Colonic mucosa (tissue), 4 donors: ENCODE measurements at regions not wholly inside any gene's neighbourhood (a gene's known extent, or its start where the extent isn't known, plus 50 kb on each side); places are given as distances from the start of the nearest gene placed in this dataset.

Experiments used
- DNase-seq: peaks from one replicate; pipeline ENCODE4 v3.0.0-alpha.2; 2020
- H3K27ac ChIP-seq: fragments of 200-600 bp; one replicate; pipeline ENCODE4 v1.8.0; 2021
- H3K27me3 ChIP-seq: fragments of 200-600 bp; one replicate; pipeline ENCODE4 v1.8.0; 2021
- H3K36me3 ChIP-seq: fragments of 200-600 bp; one replicate; pipeline ENCODE4 v1.8.0; 2021
- H3K4me1 ChIP-seq: fragments of 200-600 bp; one replicate; pipeline ENCODE4 v1.8.0; 2021; ENCODE audit warnings: mild to moderate bottlenecking
- H3K4me3 ChIP-seq: fragments of 200-600 bp; one replicate; pipeline ENCODE4 v1.8.0; 2021
- H3K9ac ChIP-seq, 2 donors: one replicate each; pipeline ENCODE4 v1.7.0; 2013; ENCODE audit warnings: control low read depth in 2 of 2, low read depth in 2 of 2, low read length in 2 of 2
- H3K9me3 ChIP-seq: fragments of 200-600 bp; one replicate; pipeline ENCODE4 v1.8.0; 2021
- CTCF ChIP-seq: fragments of 200-600 bp; IDR thresholded peaks from one replicate; pipeline ENCODE4 v1.8.0; 2022; ENCODE audit warnings: antibody characterized with exemption, mild to moderate bottlenecking
- intact Hi-C: fragments of 100-400 bp; cut with DNase I; formaldehyde crosslinking; loops from one replicate; pipeline ENCODE4 v1.14.1; 2022
- donor health status: healthy.
- donor health status: DM: no; HTN: no; CAD: no.
- donor health status: DM: no; HTN: no; CAD: no.

- intact Hi-C loops = no loop called here
- no peak overlapping the region for H3K27ac ChIP-seq
- H3K27me3 ChIP-seq = no peaks in the 10 kb centered on the region
- no peaks in the 10 kb centered on the region for H3K4me1 ChIP-seq
- no peak overlapping the region for H3K4me3 ChIP-seq
- no peak overlapping the region for H3K9ac ChIP-seq
- no peak for TF ChIP-seq CTCF
- no peaks in the 10 kb centered on the region for H3K9me3 ChIP-seq
- DNase-seq = no peak
- no peaks in the 10 kb centered on the region for H3K36me3 ChIP-seq
Measured at GRCh38 chr2:128544321-128545037, 225.8 kb upstream of the HS6ST1 start.

GRCh38 chr2:128545085-128545484 is 226.4 kb upstream of the HS6ST1 start:
- Histone ChIP-seq H3K9me3 (no peaks in the 10 kb centered on the region), H3K27me3 (no peaks in the 10 kb centered on the region), H3K4me1 (no peaks in the 10 kb centered on the region), H3K4me3 (no peak overlapping the region), H3K9ac (no peak overlapping the region), H3K36me3 (no peaks in the 10 kb centered on the region), H3K27ac (no peak overlapping the region)
- no peak for DNase-seq
- intact Hi-C loops = no loop called here
- TF ChIP-seq CTCF = no peak

GRCh38 chr2:128545829-128546228 is 227.2 kb upstream of the HS6ST1 start:
- intact Hi-C loops = no loop called here
- Histone ChIP-seq H3K4me3 (no peak overlapping the region), H3K9ac (no peak overlapping the region), H3K27me3 (no peaks in the 10 kb centered on the region), H3K9me3 (no peaks in the 10 kb centered on the region), H3K4me1 (no peaks in the 10 kb centered on the region), H3K36me3 (no peaks in the 10 kb centered on the region), H3K27ac (no peak overlapping the region)
- DNase-seq = no peak
- TF ChIP-seq CTCF = no peak

- Histone ChIP-seq H3K9ac (no peak overlapping the region), H3K36me3 (no peaks in the 10 kb centered on the region), H3K9me3 (no peaks in the 10 kb centered on the region), H3K4me1 (no peaks in the 10 kb centered on the region), H3K4me3 (no peak overlapping the region), H3K27me3 (no peaks in the 10 kb centered on the region), H3K27ac (no peak overlapping the region)
- DNase-seq = no peak
- TF ChIP-seq CTCF = no peak
- intact Hi-C loops = no loop called here
Measured at GRCh38 chr2:128547667-128548066, 229.0 kb upstream of the HS6ST1 start.

GRCh38 chr2:128548461-128548891 is 229.8 kb upstream of the HS6ST1 start:
- Histone ChIP-seq H3K9me3 (no peaks in the 10 kb centered on the region), H3K27ac (no peak overlapping the region), H3K4me1 (no peaks in the 10 kb centered on the region), H3K9ac (no peak overlapping the region), H3K36me3 (no peaks in the 10 kb centered on the region), H3K27me3 (no peaks in the 10 kb centered on the region), H3K4me3 (no peak overlapping the region)
- intact Hi-C loops = no loop called here
- DNase-seq = no peak
- no peak for TF ChIP-seq CTCF
